Activated T-helper 1 cell treated with anti-CD3 and anti-CD28 coated beads, Interleukin-12 subunit alpha, Interleukin-12 subunit beta, Interleukin-2, Interleukin-4 antibody, amounts not matched to agents 30 ng/mL and 10 ng/mL and 1 ng/mL, durations not matched to agents 14 hours and 24 hours and 36 hours (primary cell): ENCODE measurements at regions not wholly inside any gene's neighbourhood (a gene's known extent, or its start where the extent isn't known, plus 50 kb on each side); places are given as distances from the start of the nearest gene placed in this dataset.
A peak's percentile ranks its signal among the peaks of the same experiment; 100 is the strongest.

Experiments used
- DNase-seq: peaks from one replicate; pipeline ENCODE4 v3.0.0; 2021; ENCODE audit warnings: low spot score
- H3K27ac Mint-ChIP-seq: one replicate; pipeline ENCODE4 v1.8.0; 2021; ENCODE audit warnings: mild to moderate bottlenecking, mixed read lengths
- H3K27me3 Mint-ChIP-seq: one replicate; pipeline ENCODE4 v1.8.0; 2022; ENCODE audit warnings: mild to moderate bottlenecking, moderate library complexity, mixed read lengths; ENCODE audit not compliant: insufficient read depth
- H3K36me3 Mint-ChIP-seq: one replicate; pipeline ENCODE4 v1.8.0; 2021; ENCODE audit warnings: low read depth, mixed read lengths
- H3K4me1 Mint-ChIP-seq: one replicate; pipeline ENCODE4 v1.8.0; 2021; ENCODE audit warnings: low read depth, mixed read lengths
- H3K4me3 Mint-ChIP-seq: one replicate; pipeline ENCODE4 v1.8.0; 2021; ENCODE audit warnings: mild to moderate bottlenecking, moderate library complexity, mixed read lengths
- H3K9me3 Mint-ChIP-seq: one replicate; pipeline ENCODE4 v1.8.0; 2021; ENCODE audit warnings: mixed read lengths
- intact Hi-C: fragments of 100-400 bp; cut with micrococcal nuclease; formaldehyde crosslinking; loops from one replicate; pipeline ENCODE4 v1.15.1; 2024

GRCh38 chr3:31250116-31250777, 282.5 kb upstream of the STT3B start:
- intact Hi-C loops, result loop anchor here (5.0 to 10.0 kb wide), 3 partner anchors 608 to 903 kb away; partner anchors contain the start of gene GPD1L
- Mint-ChIP-seq H3K36me3 (peaks cover 24% of the 10 kb centered on the region), H3K4me1 (peaks cover 73% of the 10 kb centered on the region), H3K27ac (peak overlapping the region; percentile 84), H3K4me3 (peak overlapping the region; percentile 22), H3K9me3 (peaks cover 32% of the 10 kb centered on the region), H3K27me3 (peaks cover 3% of the 10 kb centered on the region)
- no peak for DNase-seq

GRCh38 chr3:31251083-31251482, 281.6 kb upstream of the STT3B start:
- Mint-ChIP-seq H3K27me3 (peaks cover 3% of the 10 kb centered on the region), H3K36me3 (peaks cover 25% of the 10 kb centered on the region), H3K4me3 (peak overlapping the region; percentile 8), H3K9me3 (peaks cover 35% of the 10 kb centered on the region), H3K27ac (peak overlapping the region; percentile 84), H3K4me1 (peaks cover 76% of the 10 kb centered on the region)
- intact Hi-C loops, result loop anchor here (5.0 to 10.0 kb wide), 3 partner anchors 609 to 904 kb away; partner anchors contain the start of gene GPD1L
- DNase-seq, result no peak

GRCh38 chr3:31252216-31253185, 280.2 kb upstream of the STT3B start:
- Mint-ChIP-seq H3K9me3 (peaks cover 38% of the 10 kb centered on the region), H3K4me1 (peaks cover 76% of the 10 kb centered on the region), H3K27ac (peak overlapping the region; percentile 91), H3K36me3 (peaks cover 28% of the 10 kb centered on the region), H3K27me3 (peaks cover 3% of the 10 kb centered on the region), H3K4me3 (peak overlapping the region; percentile 40)
- DNase-seq, result no peak
- intact Hi-C loops, result loop anchor here (1.0 to 10.0 kb wide), 16 partner anchors 10 to 905 kb away; partner anchors contain the start of gene GPD1L

GRCh38 chr3:31253782-31254181, 278.9 kb upstream of the STT3B start:
- H3K9me3 Mint-ChIP-seq, result peaks cover 38% of the 10 kb centered on the region
- H3K4me3 Mint-ChIP-seq, result no peak overlapping the region

GRCh38 chr3:31254483-31254882, 278.2 kb upstream of the STT3B start:
- DNase-seq, result no peak
- intact Hi-C loops, result loop anchor here (5.0 to 10.0 kb wide), 3 partner anchors 612 to 907 kb away; partner anchors contain the start of gene GPD1L
- H3K4me3 Mint-ChIP-seq, result no peak overlapping the region
- peaks cover 57% of the 10 kb centered on the region for H3K4me1 Mint-ChIP-seq
- H3K36me3 Mint-ChIP-seq, result peaks cover 30% of the 10 kb centered on the region
- H3K27ac Mint-ChIP-seq, result peak overlapping the region; percentile 89
- peaks cover 42% of the 10 kb centered on the region for H3K9me3 Mint-ChIP-seq
- peaks cover 3% of the 10 kb centered on the region for H3K27me3 Mint-ChIP-seq

More at GRCh38 chr3:31253782-31254181, 278.9 kb upstream of the STT3B start:
- Mint-ChIP-seq H3K27me3 (peaks cover 3% of the 10 kb centered on the region), H3K27ac (peak overlapping the region; percentile 89), H3K4me1 (peaks cover 64% of the 10 kb centered on the region), H3K36me3 (peaks cover 30% of the 10 kb centered on the region)
- no peak for DNase-seq
- intact Hi-C loops, result loop anchor here (1.0 to 10.0 kb wide), 5 partner anchors 35 to 906 kb away; partner anchors contain the start of gene GPD1L

- intact Hi-C loops, result loop anchor here (10.0 kb wide), 1 partner anchor 850 kb away; the partner anchor contains the start of gene GPD1L
- peaks cover 3% of the 10 kb centered on the region for H3K27me3 Mint-ChIP-seq
These were observed 277.6 kb upstream of the STT3B start for GRCh38 chr3:31255007-31255581.

GRCh38 chr3:31262201-31262600, 270.5 kb upstream of the STT3B start:
- Mint-ChIP-seq H3K27me3 (no peaks in the 10 kb centered on the region), H3K36me3 (peaks cover 2% of the 10 kb centered on the region), H3K27ac (no peak overlapping the region), H3K4me1 (peaks cover under 1% of the 10 kb centered on the region), H3K4me3 (no peak overlapping the region), H3K9me3 (peaks cover 16% of the 10 kb centered on the region)
- no peak for DNase-seq
- intact Hi-C loops, result no loop called here

More at GRCh38 chr3:31255007-31255581, 277.6 kb upstream of the STT3B start:
- peaks cover 48% of the 10 kb centered on the region for H3K9me3 Mint-ChIP-seq
- no peak for DNase-seq
- peaks cover 30% of the 10 kb centered on the region for H3K36me3 Mint-ChIP-seq
- H3K27ac Mint-ChIP-seq, result no peak overlapping the region
- peaks cover 51% of the 10 kb centered on the region for H3K4me1 Mint-ChIP-seq
- no peak overlapping the region for H3K4me3 Mint-ChIP-seq

- H3K27me3 Mint-ChIP-seq, result no peaks in the 10 kb centered on the region
- H3K27ac Mint-ChIP-seq, result no peak overlapping the region
- no peak for DNase-seq
- intact Hi-C loops, result no loop called here
- no peak overlapping the region for H3K4me3 Mint-ChIP-seq
- H3K9me3 Mint-ChIP-seq, result peaks cover 19% of the 10 kb centered on the region
- H3K36me3 Mint-ChIP-seq, result no peaks in the 10 kb centered on the region
- peaks cover 12% of the 10 kb centered on the region for H3K4me1 Mint-ChIP-seq
These were observed 268.8 kb upstream of the STT3B start for GRCh38 chr3:31263897-31264296.

- Mint-ChIP-seq H3K27me3 (no peaks in the 10 kb centered on the region), H3K27ac (no peak overlapping the region), H3K4me3 (no peak overlapping the region), H3K4me1 (peaks cover 16% of the 10 kb centered on the region), H3K36me3 (peaks cover 2% of the 10 kb centered on the region), H3K9me3 (peaks cover 6% of the 10 kb centered on the region)
- intact Hi-C loops, result no loop called here
- DNase-seq, result no peak
These were observed 266.9 kb upstream of the STT3B start for GRCh38 chr3:31265646-31266428.

GRCh38 chr3:31268868-31269267, 263.9 kb upstream of the STT3B start:
- H3K36me3 Mint-ChIP-seq, result peaks cover 2% of the 10 kb centered on the region
- intact Hi-C loops, result no loop called here
- H3K9me3 Mint-ChIP-seq, result peaks cover 8% of the 10 kb centered on the region
- peaks cover 27% of the 10 kb centered on the region for H3K4me1 Mint-ChIP-seq
- no peak overlapping the region for H3K27ac Mint-ChIP-seq
- no peaks in the 10 kb centered on the region for H3K27me3 Mint-ChIP-seq
- H3K4me3 Mint-ChIP-seq, result no peak overlapping the region
- DNase-seq, result no peak

- no peak overlapping the region for H3K4me3 Mint-ChIP-seq
- no peak for DNase-seq
- H3K36me3 Mint-ChIP-seq, result peaks cover 2% of the 10 kb centered on the region
- peaks cover 27% of the 10 kb centered on the region for H3K4me1 Mint-ChIP-seq
- H3K9me3 Mint-ChIP-seq, result peaks cover 8% of the 10 kb centered on the region
- no peak overlapping the region for H3K27ac Mint-ChIP-seq
- intact Hi-C loops, result no loop called here
- H3K27me3 Mint-ChIP-seq, result no peaks in the 10 kb centered on the region
These were observed 262.7 kb upstream of the STT3B start for GRCh38 chr3:31270010-31270409.
